DND-41 (cell line): ENCODE measurements at regions not wholly inside any gene's neighbourhood (a gene's known extent, or its start where the extent isn't known, plus 50 kb on each side); places are given as distances from the start of the nearest gene placed in this dataset.

Experiments used
- EZH2 ChIP-seq: IDR thresholded peaks from 3 replicates; pipeline ENCODE4 v1.6.1; 2012; ENCODE audit warnings: borderline replicate concordance, low read depth, mild to moderate bottlenecking, moderate library complexity, low read length, inconsistent platforms; ENCODE audit not compliant: severe bottlenecking
- TF ChIP-seq, protein P1 (sequence below): IDR thresholded peaks from 2 replicates; pipeline ENCODE4 v1.5.1; 2012; ENCODE audit warnings: borderline replicate concordance, low read length, moderate library complexity, mild to moderate bottlenecking; ENCODE audit not compliant: poor library complexity, severe bottlenecking; ENCODE audit errors: extremely low read depth

DNA sequence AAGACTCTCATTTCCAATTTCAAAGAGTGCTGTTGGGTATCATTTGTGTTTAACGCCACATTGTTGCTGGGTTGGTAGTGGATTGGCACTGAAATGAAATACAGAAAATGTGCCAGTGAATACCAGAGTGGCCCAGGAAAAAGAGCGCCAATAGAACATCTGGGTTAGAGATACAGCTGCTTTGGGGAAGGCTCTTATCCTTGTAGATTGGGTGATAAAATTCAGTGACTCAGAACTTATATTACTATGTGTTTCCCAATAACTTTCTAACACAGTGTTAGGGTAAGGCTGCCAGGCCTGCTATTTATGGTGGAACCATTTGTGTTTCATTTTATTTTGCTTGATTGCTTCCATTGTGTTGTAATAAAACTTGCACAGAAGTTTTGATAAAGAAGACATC, 168.2 kb upstream of the SSTR1 start:
- TF ChIP-seq, protein P1, sequence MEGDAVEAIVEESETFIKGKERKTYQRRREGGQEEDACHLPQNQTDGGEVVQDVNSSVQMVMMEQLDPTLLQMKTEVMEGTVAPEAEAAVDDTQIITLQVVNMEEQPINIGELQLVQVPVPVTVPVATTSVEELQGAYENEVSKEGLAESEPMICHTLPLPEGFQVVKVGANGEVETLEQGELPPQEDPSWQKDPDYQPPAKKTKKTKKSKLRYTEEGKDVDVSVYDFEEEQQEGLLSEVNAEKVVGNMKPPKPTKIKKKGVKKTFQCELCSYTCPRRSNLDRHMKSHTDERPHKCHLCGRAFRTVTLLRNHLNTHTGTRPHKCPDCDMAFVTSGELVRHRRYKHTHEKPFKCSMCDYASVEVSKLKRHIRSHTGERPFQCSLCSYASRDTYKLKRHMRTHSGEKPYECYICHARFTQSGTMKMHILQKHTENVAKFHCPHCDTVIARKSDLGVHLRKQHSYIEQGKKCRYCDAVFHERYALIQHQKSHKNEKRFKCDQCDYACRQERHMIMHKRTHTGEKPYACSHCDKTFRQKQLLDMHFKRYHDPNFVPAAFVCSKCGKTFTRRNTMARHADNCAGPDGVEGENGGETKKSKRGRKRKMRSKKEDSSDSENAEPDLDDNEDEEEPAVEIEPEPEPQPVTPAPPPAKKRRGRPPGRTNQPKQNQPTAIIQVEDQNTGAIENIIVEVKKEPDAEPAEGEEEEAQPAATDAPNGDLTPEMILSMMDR: no peak
- TF ChIP-seq EZH2: no peak
